GM18519 (cell line): ENCODE measurements at regions not wholly inside any gene's neighbourhood (a gene's known extent, or its start where the extent isn't known, plus 50 kb on each side); places are given as distances from the start of the nearest gene placed in this dataset.
"Not testable (repeated sequence)": the region's sequence is repeated elsewhere in the genome, so short reads cannot be mapped to it uniquely, and the experiment has no call there.

Experiments
- ATAC-seq: cut with Tn5 transposase; IDR thresholded peaks from one replicate; pipeline ENCODE4 v1.9.1; 2021; ENCODE audit warnings: mild to moderate bottlenecking, moderate library complexity; ENCODE audit not compliant: unreplicated experiment, low FRiP score

GRCh38 chr12:88362439-88362838, 217.8 kb downstream of the KITLG start:
- no peak for ATAC-seq

GRCh38 chr12:88365403-88365802, 214.9 kb downstream of the KITLG start:
- no peak for ATAC-seq

- no peak for ATAC-seq
These were observed 214.2 kb downstream of the KITLG start for GRCh38 chr12:88366101-88366500.

- ATAC-seq: no peak
These were observed 213.0 kb downstream of the KITLG start for GRCh38 chr12:88367231-88367630.

- ATAC-seq: not testable (repeated sequence)
These were observed 212.2 kb downstream of the KITLG start for GRCh38 chr12:88368077-88368476.

- ATAC-seq: no peak
These were observed 208.7 kb downstream of the KITLG start for GRCh38 chr12:88371416-88372183.

- no peak for ATAC-seq
These were observed 204.7 kb downstream of the KITLG start for GRCh38 chr12:88375306-88376305.

GRCh38 chr12:88377973-88378372, 202.3 kb downstream of the KITLG start:
- ATAC-seq: no peak

GRCh38 chr12:88381466-88381865, 198.8 kb downstream of the KITLG start:
- no peak for ATAC-seq

- no peak for ATAC-seq
These were observed 196.9 kb downstream of the KITLG start for GRCh38 chr12:88383405-88383804.

GRCh38 chr12:88388566-88389540, 191.4 kb downstream of the KITLG start:
- peak; percentile 33 for ATAC-seq

GRCh38 chr12:88390811-88391210, 189.5 kb downstream of the KITLG start:
- no peak for ATAC-seq

- peak; percentile 56 for ATAC-seq
These were observed 188.7 kb downstream of the KITLG start for GRCh38 chr12:88391556-88391955.

- peak; percentile 31 for ATAC-seq
These were observed 187.1 kb downstream of the KITLG start for GRCh38 chr12:88393017-88393767.

GRCh38 chr12:88398031-88398430, 182.2 kb downstream of the KITLG start:
- no peak for ATAC-seq

GRCh38 chr12:88399811-88400210, 180.5 kb downstream of the KITLG start:
- no peak for ATAC-seq

GRCh38 chr12:88400302-88400701, 180.0 kb downstream of the KITLG start:
- no peak for ATAC-seq

- ATAC-seq: no peak
These were observed 179.1 kb downstream of the KITLG start for GRCh38 chr12:88401155-88401554.

GRCh38 chr12:88406905-88407304, 173.4 kb downstream of the KITLG start:
- ATAC-seq: no peak
